CD1c-positive myeloid dendritic cell (primary cell): ENCODE measurements at regions not wholly inside any gene's neighbourhood (a gene's known extent, or its start where the extent isn't known, plus 50 kb on each side); places are given as distances from the start of the nearest gene placed in this dataset.

Source experiments
- DNase-seq: peaks from one replicate; pipeline ENCODE4 v3.0.0-alpha.2; 2016; ENCODE audit errors: extremely low spot score

GRCh38 chr19:33947265-33947964 is 150.7 kb downstream of the KCTD15 start:
- no peak for DNase-seq

GRCh38 chr19:33948651-33949335 is 152.1 kb downstream of the KCTD15 start:
- no peak for DNase-seq

GRCh38 chr19:33950091-33950750 is 153.6 kb downstream of the KCTD15 start:
- DNase-seq = no peak

- DNase-seq = no peak
These were observed 156.4 kb downstream of the KCTD15 start for GRCh38 chr19:33953023-33953422.

DNA sequence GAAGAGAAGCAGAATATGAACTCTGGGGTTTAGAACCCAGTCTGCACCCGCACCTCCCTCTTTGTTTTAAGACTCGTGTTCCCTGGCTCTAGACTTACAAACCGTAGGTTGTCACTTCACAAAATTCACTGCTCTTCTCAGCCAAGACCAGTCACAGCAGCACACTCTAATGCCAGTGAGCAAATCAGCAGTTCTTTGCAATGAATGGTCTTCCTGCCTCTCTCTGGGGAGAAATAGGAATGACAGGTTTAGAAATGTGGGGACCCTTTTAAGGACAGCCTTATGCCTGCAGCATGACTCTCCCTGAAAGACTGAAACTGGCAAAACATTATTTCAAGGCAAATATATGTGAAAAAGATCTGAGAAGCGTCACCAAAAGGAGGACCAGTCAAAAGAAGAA is 156.9 kb downstream of the KCTD15 start:
- DNase-seq = no peak

- DNase-seq = no peak
These were observed 158.0 kb downstream of the KCTD15 start for GRCh38 chr19:33954686-33955085.

DNA sequence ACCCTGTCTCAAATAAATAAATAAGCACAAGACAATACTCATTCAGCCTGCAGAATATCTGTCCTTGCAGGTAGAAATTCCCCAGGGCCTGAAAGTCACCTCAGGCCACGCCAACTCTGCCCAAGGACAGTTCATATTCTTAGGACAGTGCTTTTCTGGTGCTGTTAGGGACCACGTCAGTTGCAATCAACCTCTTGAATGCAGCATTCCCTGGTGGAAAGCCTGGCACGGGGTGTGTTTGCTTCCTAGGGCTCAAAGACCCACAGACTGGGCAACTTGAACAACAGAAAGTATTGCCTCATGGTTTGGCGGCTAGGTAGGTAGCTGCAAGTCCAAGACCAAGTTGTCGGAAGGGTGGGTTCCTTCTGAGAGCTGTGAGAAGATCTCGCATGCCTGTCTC is 160.3 kb downstream of the KCTD15 start:
- no peak for DNase-seq

- no peak for DNase-seq
These were observed 161.1 kb downstream of the KCTD15 start for GRCh38 chr19:33957804-33958203.

GRCh38 chr19:33960566-33960965 is 163.9 kb downstream of the KCTD15 start:
- no peak for DNase-seq

GRCh38 chr19:33962161-33962560 is 165.5 kb downstream of the KCTD15 start:
- DNase-seq = no peak

- DNase-seq = no peak
These were observed 166.8 kb downstream of the KCTD15 start for GRCh38 chr19:33963514-33963913.

- no peak for DNase-seq
These were observed 174.4 kb downstream of the KCTD15 start for GRCh38 chr19:33971073-33971472.

- DNase-seq = no peak
These were observed 181.4 kb downstream of the KCTD15 start for GRCh38 chr19:33977756-33978685.

GRCh38 chr19:33982706-33983105 is 186.0 kb downstream of the KCTD15 start:
- no peak for DNase-seq

- DNase-seq = no peak
These were observed 183.7 kb upstream of the LSM14A start for GRCh38 chr19:33988601-33989000.

- no peak for DNase-seq
These were observed 174.6 kb upstream of the LSM14A start for GRCh38 chr19:33997690-33998089.

- DNase-seq = no peak
These were observed 174.0 kb upstream of the LSM14A start for GRCh38 chr19:33998302-33998701.

- peak; percentile 29 for DNase-seq
These were observed 173.5 kb upstream of the LSM14A start for GRCh38 chr19:33998739-33999345.

DNA sequence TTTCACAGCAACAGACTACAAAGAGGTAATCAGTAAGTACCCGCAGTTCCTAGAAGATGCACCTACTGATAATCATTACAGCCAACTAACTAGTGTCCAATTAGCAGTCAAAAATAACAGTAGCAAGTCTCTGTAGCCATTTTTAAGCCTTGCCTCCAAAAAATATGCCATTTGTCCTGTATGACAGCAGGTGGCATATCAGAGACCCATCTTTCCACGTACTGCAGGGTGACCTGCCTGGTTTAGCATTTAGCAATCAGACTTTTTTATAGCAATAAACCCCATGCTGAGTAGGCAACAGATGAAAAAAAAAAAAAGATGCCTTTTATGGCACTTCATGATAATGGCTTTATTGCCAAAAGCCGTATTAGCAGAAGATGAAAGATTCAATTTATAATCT is 155.3 kb upstream of the LSM14A start:
- DNase-seq = no peak

DNA sequence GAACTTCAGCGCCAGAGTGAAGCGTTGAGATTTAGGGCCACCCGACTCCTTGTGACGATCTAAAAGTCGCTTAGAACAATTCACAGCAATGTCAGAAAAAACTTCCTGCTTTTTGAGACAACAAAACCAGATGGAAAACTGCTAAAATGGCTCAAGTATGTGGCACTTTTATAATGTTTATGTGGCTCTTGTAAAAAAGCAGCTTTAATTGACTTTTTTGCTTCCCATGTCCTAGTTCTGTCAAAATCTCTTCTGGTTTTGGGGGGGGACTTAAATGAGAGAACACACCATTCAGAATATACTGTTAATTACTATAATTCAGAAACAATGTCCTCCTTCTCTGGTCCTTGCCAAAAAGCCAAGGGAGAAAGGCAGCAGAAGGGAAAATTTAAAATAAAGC is 154.7 kb upstream of the LSM14A start:
- no peak for DNase-seq

GRCh38 chr19:34018546-34018945 is 153.8 kb upstream of the LSM14A start:
- no peak for DNase-seq

DNA sequence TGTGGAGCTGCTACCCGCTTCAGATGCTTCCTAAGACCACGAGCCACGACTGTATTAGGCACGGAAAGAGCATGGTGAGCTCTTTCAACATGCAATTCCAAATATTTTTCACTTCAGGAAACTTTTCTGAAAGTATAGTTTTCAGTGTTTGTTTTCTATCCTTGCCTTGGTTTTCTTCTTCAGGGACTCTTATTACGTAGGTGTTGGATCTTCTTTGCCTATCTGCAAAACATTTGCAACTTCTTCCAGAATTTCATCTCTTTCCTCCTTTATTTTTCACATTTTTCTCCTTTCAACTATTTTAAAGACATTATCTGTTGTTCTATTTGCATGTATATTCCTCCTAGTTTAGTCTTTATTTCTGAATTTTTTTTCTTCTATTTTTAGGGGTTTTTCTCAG is 148.9 kb upstream of the LSM14A start:
- no peak for DNase-seq
